NAMALWA (cell line): ENCODE measurements at regions not wholly inside any gene's neighbourhood (a gene's known extent, or its start where the extent isn't known, plus 50 kb on each side); places are given as distances from the start of the nearest gene placed in this dataset.
"Not testable (repeated sequence)": the region's sequence is repeated elsewhere in the genome, so short reads cannot be mapped to it uniquely, and the experiment has no call there.

ENCODE experiments used
- DNase-seq: peaks from one replicate; pipeline ENCODE4 v3.0.0-alpha.2; 2015; ENCODE audit warnings: low spot score

DNA sequence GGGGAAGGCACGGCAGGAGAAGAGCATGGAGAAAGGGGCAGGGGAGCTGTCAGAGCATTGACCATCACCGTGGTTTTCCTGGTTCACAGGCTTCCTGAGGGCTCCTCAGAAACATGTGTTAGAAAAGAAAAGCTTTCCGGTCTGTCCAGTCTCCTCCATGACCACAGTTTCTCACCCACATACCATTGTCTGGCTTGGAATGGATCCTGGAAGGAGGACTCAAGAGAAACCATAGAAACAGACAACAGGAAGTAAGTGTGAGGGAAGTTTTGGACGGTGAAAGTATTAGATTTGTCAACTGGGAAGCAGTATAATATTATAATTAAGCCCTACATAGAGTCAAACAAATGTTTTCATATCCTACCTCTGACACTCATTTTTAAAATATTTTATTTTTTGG is 52.7 kb upstream of the NOTCH2NLA start:
- DNase-seq, result not testable (repeated sequence)

GRCh38 chr1:146278758-146279157 is 49.9 kb upstream of the NOTCH2NLA start:
- not testable (repeated sequence) for DNase-seq
